ENCODE measurements at regions not wholly inside any gene's neighbourhood (a gene's known extent, or its start where the extent isn't known, plus 50 kb on each side); places are given as distances from the start of the nearest gene placed in this dataset.

GRCh38 chr15:38882221-38882620 lies 317.6 kb upstream of the RASGRP1 start:
- H3K4me1 ChIP-seq (ENCODE audit: control insufficient read depth, extremely low read depth, insufficient read depth, low read length): peaks cover 39% of the 10 kb centered on the region
- H3K36me3 ChIP-seq (ENCODE audit: control insufficient read depth in 2 of 2, extremely low read depth in 1 of 2, insufficient read depth in 2 of 2, low read length in 2 of 2): no peaks in the 10 kb centered on the region
- no peak overlapping the region for H3K27ac ChIP-seq (ENCODE audit: insufficient read depth, low read depth, low read length)
- no peak for DNase-seq (ENCODE audit: low read depth, low spot score)
- BruUV-seq (replicated peaks): no TSS peak
- no peaks in the 10 kb centered on the region for H3K9me3 ChIP-seq (replicated peaks; ENCODE audit: control insufficient read depth, insufficient read depth, low read length)
- no peaks in the 10 kb centered on the region for H3K79me2 ChIP-seq (ENCODE audit: control insufficient read depth, insufficient read depth, low read length)
- ChIA-PET POLR2A (no interaction called here), CTCF (interaction anchor here (0.7 kb wide), 1 partner anchor 109 kb away, joined by 3 read pairs; no protein-coding TSS in a partner anchor)
- H3K4me3 ChIP-seq (replicated peaks in 1 of 3; ENCODE audit: insufficient read depth in 1 of 3, low read depth in 1 of 3, low read length in 3 of 3): no peak overlapping the region
- dilution Hi-C loops (cut with MboI; ENCODE audit: extremely low pct_ligation_motif_present, low sequenced_read_pairs): no loop called here
- no peak overlapping the region for H3K9ac ChIP-seq (replicated peaks; ENCODE audit: extremely low read depth, insufficient read depth, low read length)
- H4K20me1 ChIP-seq (replicated peaks; ENCODE audit: control insufficient read depth, extremely low read depth, insufficient read depth, low read length): no peaks in the 10 kb centered on the region
- intact Hi-C loops (cut with micrococcal nuclease): no loop called here
- no peak for FAIRE-seq
- TF ChIP-seq POLR2AphosphoS5 (IDR thresholded peaks at IDR 0.05; ENCODE audit: insufficient read depth, low read depth, low read length) (no peak), GATA2 (IDR thresholded peaks at IDR 0.05; ENCODE audit: insufficient read depth, insufficient read length, low read depth, low read length) (no peak), POLR2A (IDR thresholded peaks at IDR 0.05; ENCODE audit: low read depth, low read length) (no peak), MAX (IDR thresholded peaks at IDR 0.05; ENCODE audit: insufficient read depth, insufficient read length) (no peak), MYC (IDR thresholded peaks at IDR 0.05; ENCODE audit: low read depth, low read length) (no peak), FOS (IDR thresholded peaks at IDR 0.05; ENCODE audit: borderline replicate concordance, insufficient read depth, low read length) (no peak), JUN (IDR thresholded peaks at IDR 0.05; ENCODE audit: borderline replicate concordance, insufficient read depth, insufficient read length, low read depth) (no peak), EZH2 (IDR thresholded peaks at IDR 0.05; ENCODE audit: borderline replicate concordance, low read depth, low read length, severe bottlenecking) (no peak), CTCF (IDR thresholded peaks at IDR 0.05; ENCODE audit: extremely low read depth in 1 of 2, insufficient read depth in 1 of 2, low read depth in 1 of 2, low read length in 2 of 2) (no peak)
- H3K9me1 ChIP-seq (replicated peaks; ENCODE audit: control insufficient read depth, extremely low read depth, insufficient read depth, low read length): no peaks in the 10 kb centered on the region
- H2AFZ ChIP-seq (ENCODE audit: low read depth, low read length): no peak overlapping the region
- H3K27me3 ChIP-seq (ENCODE audit: control insufficient read depth in 2 of 2, insufficient read depth in 2 of 2, low read length in 2 of 2): no peaks in the 10 kb centered on the region
- H3K4me2 ChIP-seq (ENCODE audit: insufficient read depth, low read length): no peak overlapping the region

Data from endothelial cell of umbilical vein (primary cell).